ENCODE measurements at regions not wholly inside any gene's neighbourhood (a gene's known extent, or its start where the extent isn't known, plus 50 kb on each side); places are given as distances from the start of the nearest gene placed in this dataset.

DNA sequence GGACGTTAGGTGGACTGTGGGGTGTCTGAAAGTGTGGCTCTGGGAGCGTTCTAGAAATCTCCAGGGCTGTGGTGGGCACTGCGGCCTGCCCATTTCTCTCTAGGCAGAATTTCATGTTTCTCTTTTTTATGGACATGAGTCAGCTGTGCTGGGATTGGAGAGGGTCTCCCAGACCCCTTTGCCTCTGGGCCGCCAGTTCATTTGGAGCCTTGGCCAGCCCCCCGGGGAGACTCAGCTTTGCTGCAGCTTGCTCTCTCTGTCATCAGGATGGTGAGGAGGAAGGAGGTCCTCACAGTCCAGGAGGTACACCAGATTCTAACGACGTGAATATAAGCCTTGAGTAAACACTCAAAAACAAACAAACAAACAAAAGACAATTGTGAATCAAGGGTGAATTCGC lies 149.6 kb upstream of the RGMA start:
- H3K9me3 ChIP-seq: peaks cover 21% of the 10 kb centered on the region; the same call in 1 of the 2 replicates
- H4K20me1 ChIP-seq: no peaks in the 10 kb centered on the region
- H3K4me2 ChIP-seq: no peak overlapping the region
- no peak overlapping the region for H3K27ac ChIP-seq
- no peaks in the 10 kb centered on the region for H3K36me3 ChIP-seq
- H3K4me3 ChIP-seq: no peak overlapping the region
- no peaks in the 10 kb centered on the region for H3K27me3 ChIP-seq
- H3K9ac ChIP-seq: no peak overlapping the region
- TF ChIP-seq Cebpa-rat (IDR thresholded peaks at IDR 0.05): no peak
- H3K4me1 ChIP-seq: peaks cover 19% of the 10 kb centered on the region

- no peak overlapping the region for H3K4me2 ChIP-seq
- H3K9me3 ChIP-seq: peaks cover 21% of the 10 kb centered on the region; the same call in 1 of the 2 replicates
- no peaks in the 10 kb centered on the region for H4K20me1 ChIP-seq
- no peaks in the 10 kb centered on the region for H3K27me3 ChIP-seq
- no peak overlapping the region for H3K27ac ChIP-seq
- no peak overlapping the region for H3K9ac ChIP-seq
- peaks cover 7% of the 10 kb centered on the region for H3K4me1 ChIP-seq
- no peak overlapping the region for H3K4me3 ChIP-seq
- TF ChIP-seq Cebpa-rat (IDR thresholded peaks at IDR 0.05): no peak
- no peaks in the 10 kb centered on the region for H3K36me3 ChIP-seq
These were observed 147.1 kb upstream of the RGMA start for GRCh38 chr15:93235926-93236780.

DNA sequence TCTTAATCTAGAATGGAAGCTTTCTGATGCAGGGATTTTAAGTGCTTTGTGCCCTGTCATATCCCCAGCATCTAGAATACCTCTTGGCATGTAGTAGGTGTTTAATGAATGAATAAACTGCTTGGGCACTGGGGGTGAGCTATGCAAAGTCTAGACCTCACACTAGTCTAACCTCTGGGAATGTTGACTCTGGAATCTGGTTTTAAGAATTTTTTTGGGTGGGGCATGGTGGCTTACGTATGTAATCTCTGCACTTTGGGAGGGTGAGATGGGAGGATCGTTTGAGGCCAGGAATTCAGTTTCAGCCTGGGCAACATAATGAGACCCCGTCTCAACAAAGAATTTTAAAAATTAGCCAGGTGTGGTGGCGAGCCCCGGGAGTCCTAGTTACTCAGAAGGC lies 146.3 kb upstream of the RGMA start:
- H3K9me3 ChIP-seq: peaks cover 18% of the 10 kb centered on the region; the same call in 1 of the 2 replicates
- no peak overlapping the region for H3K9ac ChIP-seq
- no peak overlapping the region for H3K27ac ChIP-seq
- H3K36me3 ChIP-seq: no peaks in the 10 kb centered on the region
- no peak for TF ChIP-seq Cebpa-rat (IDR thresholded peaks at IDR 0.05)
- H3K4me1 ChIP-seq: peaks cover 6% of the 10 kb centered on the region; the same call in 1 of the 2 replicates
- no peaks in the 10 kb centered on the region for H3K27me3 ChIP-seq
- no peak overlapping the region for H3K4me3 ChIP-seq
- H3K4me2 ChIP-seq: no peak overlapping the region
- H4K20me1 ChIP-seq: no peaks in the 10 kb centered on the region

GRCh38 chr15:93233710-93234109 lies 144.7 kb upstream of the RGMA start:
- peaks cover 6% of the 10 kb centered on the region; the same call in 1 of the 2 replicates for H3K4me1 ChIP-seq
- peaks cover 13% of the 10 kb centered on the region; the same call in 1 of the 2 replicates for H3K9me3 ChIP-seq
- H3K36me3 ChIP-seq: no peaks in the 10 kb centered on the region
- H4K20me1 ChIP-seq: no peaks in the 10 kb centered on the region
- TF ChIP-seq Cebpa-rat (IDR thresholded peaks at IDR 0.05): no peak
- no peak overlapping the region for H3K9ac ChIP-seq
- no peaks in the 10 kb centered on the region for H3K27me3 ChIP-seq
- H3K27ac ChIP-seq: no peak overlapping the region
- no peak overlapping the region for H3K4me3 ChIP-seq
- no peak overlapping the region for H3K4me2 ChIP-seq

- Histone ChIP-seq H3K4me3 (no peak overlapping the region), H3K4me1 (peaks cover 6% of the 10 kb centered on the region; the same call in 1 of the 2 replicates), H3K9ac (no peak overlapping the region), H3K9me3 (peaks cover 5% of the 10 kb centered on the region; the same call in 1 of the 2 replicates), H3K4me2 (no peak overlapping the region), H3K27me3 (no peaks in the 10 kb centered on the region), H3K27ac (no peak overlapping the region), H3K36me3 (no peaks in the 10 kb centered on the region), H4K20me1 (no peaks in the 10 kb centered on the region)
- no peak for TF ChIP-seq Cebpa-rat (IDR thresholded peaks at IDR 0.05)
These were observed 143.8 kb upstream of the RGMA start for GRCh38 chr15:93232845-93233244.

- Histone ChIP-seq H3K27ac (no peak overlapping the region), H3K9me3 (no peaks in the 10 kb centered on the region), H3K4me2 (no peak overlapping the region), H3K4me1 (peaks cover 6% of the 10 kb centered on the region; the same call in 1 of the 2 replicates), H3K9ac (no peak overlapping the region), H4K20me1 (no peaks in the 10 kb centered on the region), H3K4me3 (no peak overlapping the region), H3K36me3 (no peaks in the 10 kb centered on the region), H3K27me3 (no peaks in the 10 kb centered on the region)
- no peak for TF ChIP-seq Cebpa-rat (IDR thresholded peaks at IDR 0.05)
These were observed 143.0 kb upstream of the RGMA start for GRCh38 chr15:93231994-93232393.

DNA sequence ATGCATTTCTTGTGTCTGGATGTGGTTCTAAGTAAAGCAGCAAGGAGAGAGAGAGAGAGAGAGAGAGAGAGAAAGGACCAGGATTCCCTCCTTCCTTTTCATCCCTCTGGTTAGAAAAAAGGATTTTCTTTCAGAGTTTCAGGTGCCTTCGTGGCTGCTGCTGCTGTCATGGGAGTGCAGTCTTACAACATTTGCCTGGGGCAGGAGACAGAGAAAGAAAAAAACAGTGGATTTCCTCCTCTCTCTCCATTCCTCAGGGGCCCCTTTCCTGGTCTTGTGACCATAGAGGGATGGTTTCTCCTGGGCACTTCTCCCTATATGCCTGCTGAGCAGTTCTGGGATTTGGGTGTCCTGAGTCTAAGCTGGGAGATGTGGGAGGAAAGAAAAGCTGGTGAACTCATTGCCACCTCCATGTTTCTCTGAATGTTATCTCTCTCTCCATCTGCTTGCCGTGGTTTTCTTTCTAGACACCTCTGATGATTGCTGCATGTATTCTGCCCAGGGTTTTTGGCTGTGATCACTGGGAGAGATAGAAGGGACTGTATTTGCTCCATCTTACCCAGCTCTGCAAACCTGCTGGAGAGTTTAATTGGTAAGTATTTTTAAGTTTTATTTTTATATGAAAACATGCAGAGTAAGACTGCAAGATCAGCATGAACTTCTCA lies 142.4 kb upstream of the RGMA start:
- Histone ChIP-seq H3K27ac (no peak overlapping the region), H3K4me3 (no peak overlapping the region), H3K27me3 (no peaks in the 10 kb centered on the region), H3K36me3 (no peaks in the 10 kb centered on the region), H3K9ac (no peak overlapping the region), H4K20me1 (no peaks in the 10 kb centered on the region), H3K4me1 (peaks cover 4% of the 10 kb centered on the region; the same call in 1 of the 2 replicates), H3K4me2 (no peak overlapping the region), H3K9me3 (no peaks in the 10 kb centered on the region)
- no peak for TF ChIP-seq Cebpa-rat (IDR thresholded peaks at IDR 0.05)

DNA sequence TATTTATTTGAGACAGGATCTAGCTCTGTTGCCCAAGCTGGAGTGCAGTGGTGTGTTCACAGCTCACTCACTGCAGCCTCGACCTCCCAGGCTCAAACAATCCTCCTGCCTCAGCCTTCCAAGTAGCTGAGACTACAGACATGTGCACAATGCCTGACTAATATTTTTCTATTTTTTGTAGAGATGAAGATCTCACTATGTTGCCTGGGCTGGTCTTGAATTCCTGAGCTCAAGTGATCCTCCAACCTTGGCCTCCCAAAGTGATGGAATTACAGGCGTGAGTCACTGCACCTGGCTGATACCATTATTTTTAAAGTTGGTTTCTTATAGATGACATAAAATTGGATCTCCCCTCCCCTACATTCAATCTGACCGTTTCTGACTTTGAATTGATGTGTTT lies 139.5 kb upstream of the RGMA start:
- Histone ChIP-seq H3K4me1 (no peaks in the 10 kb centered on the region), H3K4me3 (no peak overlapping the region), H3K9ac (no peak overlapping the region), H3K9me3 (peaks cover 4% of the 10 kb centered on the region; the same call in 1 of the 2 replicates), H3K4me2 (no peak overlapping the region), H3K27ac (no peak overlapping the region), H3K27me3 (no peaks in the 10 kb centered on the region), H3K36me3 (no peaks in the 10 kb centered on the region), H4K20me1 (no peaks in the 10 kb centered on the region)
- no peak for TF ChIP-seq Cebpa-rat (IDR thresholded peaks at IDR 0.05)

GRCh38 chr15:93223803-93224202 lies 134.8 kb upstream of the RGMA start:
- Histone ChIP-seq H3K27me3 (no peaks in the 10 kb centered on the region), H3K36me3 (no peaks in the 10 kb centered on the region), H3K4me1 (peaks cover 13% of the 10 kb centered on the region), H3K9me3 (peaks cover 4% of the 10 kb centered on the region; the same call in 1 of the 2 replicates), H3K27ac (no peak overlapping the region), H3K9ac (no peak overlapping the region), H4K20me1 (no peaks in the 10 kb centered on the region), H3K4me3 (no peak overlapping the region), H3K4me2 (no peak overlapping the region)
- TF ChIP-seq Cebpa-rat (IDR thresholded peaks at IDR 0.05): no peak

GRCh38 chr15:93221759-93222158 lies 132.7 kb upstream of the RGMA start:
- Histone ChIP-seq H3K9me3 (peaks cover 4% of the 10 kb centered on the region; the same call in 1 of the 2 replicates), H3K9ac (no peak overlapping the region), H3K36me3 (no peaks in the 10 kb centered on the region), H3K4me1 (peaks cover 13% of the 10 kb centered on the region), H4K20me1 (no peaks in the 10 kb centered on the region), H3K27ac (no peak overlapping the region), H3K27me3 (no peaks in the 10 kb centered on the region), H3K4me3 (no peak overlapping the region), H3K4me2 (peak overlapping the region; percentile 34)
- no peak for TF ChIP-seq Cebpa-rat (IDR thresholded peaks at IDR 0.05)
